ENCODE measurements at regions not wholly inside any gene's neighbourhood (a gene's known extent, or its start where the extent isn't known, plus 50 kb on each side); places are given as distances from the start of the nearest gene placed in this dataset.

DNA sequence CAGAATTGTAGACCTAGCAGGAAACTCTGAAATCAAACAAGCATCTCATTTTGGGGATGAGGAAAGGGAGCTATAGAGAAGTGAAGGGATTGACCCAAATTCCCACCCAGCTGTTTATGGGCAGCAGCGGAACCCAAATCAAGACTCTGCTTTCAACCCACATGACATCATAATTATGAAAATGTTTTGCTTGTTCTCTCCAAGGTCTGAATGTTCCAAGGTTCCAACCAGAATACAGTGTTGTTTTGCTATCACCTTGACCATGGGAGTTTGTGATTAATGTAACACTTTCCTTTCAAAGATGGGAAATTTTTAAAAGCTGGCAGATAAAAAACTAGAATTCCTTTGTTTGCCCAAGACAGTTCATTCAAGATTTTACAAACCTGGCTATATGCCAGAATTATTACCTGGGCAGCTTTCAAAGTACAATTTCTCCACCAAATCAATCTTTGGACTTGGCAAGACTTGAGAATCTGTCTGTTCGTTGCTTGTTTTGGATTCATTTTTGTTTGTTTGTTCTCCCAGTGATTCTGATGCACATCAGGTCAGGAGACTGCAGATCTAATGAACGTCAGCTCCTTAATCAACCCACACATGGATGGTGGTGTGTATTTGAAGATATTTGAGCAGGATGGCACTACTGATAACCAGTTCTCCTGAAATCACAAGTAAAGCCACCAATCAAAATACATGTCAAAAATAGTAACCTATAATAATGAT lies 322.7 kb downstream of the FOXO1 start:
- TF ChIP-seq ZNF274 (IDR thresholded peaks at IDR 0.05; ENCODE audit: low read depth, low read length) (no peak), YY1 (IDR thresholded peaks at IDR 0.05; ENCODE audit: insufficient read depth, insufficient read length) (no peak), SUZ12 (IDR thresholded peaks at IDR 0.05; ENCODE audit: extremely low read depth, insufficient read depth, insufficient read length) (no peak)
